HT1080 (cell line): ENCODE measurements at regions not wholly inside any gene's neighbourhood (a gene's known extent, or its start where the extent isn't known, plus 50 kb on each side); places are given as distances from the start of the nearest gene placed in this dataset.
A peak's percentile ranks its signal among the peaks of the same experiment; 100 is the strongest.

Experiments
- DNase-seq: peaks from one replicate; pipeline ENCODE4 v3.0.0-alpha.2; 2015; ENCODE audit warnings: low read depth

GRCh38 chrX:39840133-39840532 is 257.6 kb downstream of the BCOR start:
- DNase-seq, result no peak

- no peak for DNase-seq
These were observed 257.1 kb downstream of the BCOR start for GRCh38 chrX:39840581-39841093.

GRCh38 chrX:39841604-39842003 is 256.2 kb downstream of the BCOR start:
- DNase-seq, result no peak

- no peak for DNase-seq
These were observed 255.3 kb downstream of the BCOR start for GRCh38 chrX:39842281-39842973.

- no peak for DNase-seq
These were observed 254.4 kb downstream of the BCOR start for GRCh38 chrX:39843318-39843717.

- no peak for DNase-seq
These were observed 252.5 kb downstream of the BCOR start for GRCh38 chrX:39845233-39845632.

GRCh38 chrX:39846460-39846859 is 251.3 kb downstream of the BCOR start:
- DNase-seq, result no peak

GRCh38 chrX:39848243-39848642 is 249.5 kb downstream of the BCOR start:
- no peak for DNase-seq

GRCh38 chrX:39848900-39849299 is 248.9 kb downstream of the BCOR start:
- no peak for DNase-seq

- no peak for DNase-seq
These were observed 247.5 kb downstream of the BCOR start for GRCh38 chrX:39850209-39850608.

- DNase-seq, result peak; percentile 20
These were observed 247.1 kb downstream of the BCOR start for GRCh38 chrX:39850630-39851152.

GRCh38 chrX:39851745-39852455 is 245.9 kb downstream of the BCOR start:
- no peak for DNase-seq

- no peak for DNase-seq
These were observed 245.3 kb downstream of the BCOR start for GRCh38 chrX:39852491-39852890.

GRCh38 chrX:39853417-39854030 is 244.2 kb downstream of the BCOR start:
- DNase-seq, result no peak

- DNase-seq, result no peak
These were observed 242.7 kb downstream of the BCOR start for GRCh38 chrX:39854772-39855747.

- DNase-seq, result peak; percentile 18
These were observed 242.0 kb downstream of the BCOR start for GRCh38 chrX:39855748-39856129.

GRCh38 chrX:39856472-39857121 is 241.2 kb downstream of the BCOR start:
- no peak for DNase-seq

- DNase-seq, result no peak
These were observed 240.0 kb downstream of the BCOR start for GRCh38 chrX:39857780-39858179.

GRCh38 chrX:39859991-39860861 is 237.5 kb downstream of the BCOR start:
- DNase-seq, result peak; percentile 82
